HG02623 (cell line): ENCODE measurements at regions not wholly inside any gene's neighbourhood (a gene's known extent, or its start where the extent isn't known, plus 50 kb on each side); places are given as distances from the start of the nearest gene placed in this dataset.

ENCODE experiments used
- ATAC-seq: cut with Tn5 transposase; IDR thresholded peaks from one replicate; pipeline ENCODE4 v1.9.1; 2021; ENCODE audit warnings: moderate library complexity; ENCODE audit not compliant: unreplicated experiment

GRCh38 chr4:176441594-176441993 is 121.8 kb downstream of the SPCS3 start:
- ATAC-seq, result no peak

- ATAC-seq, result no peak
These were observed 123.4 kb downstream of the SPCS3 start for GRCh38 chr4:176443117-176443516.

GRCh38 chr4:176443646-176444409 is 124.1 kb downstream of the SPCS3 start:
- no peak for ATAC-seq

GRCh38 chr4:176444741-176445140 is 125.0 kb downstream of the SPCS3 start:
- no peak for ATAC-seq

- no peak for ATAC-seq
These were observed 129.0 kb downstream of the SPCS3 start for GRCh38 chr4:176448761-176449160.

GRCh38 chr4:176451443-176451842 is 131.7 kb downstream of the SPCS3 start:
- no peak for ATAC-seq

GRCh38 chr4:176453079-176453478 is 133.3 kb downstream of the SPCS3 start:
- no peak for ATAC-seq

- ATAC-seq, result no peak
These were observed 133.9 kb downstream of the SPCS3 start for GRCh38 chr4:176453658-176454057.

GRCh38 chr4:176464748-176465147 is 145.0 kb downstream of the SPCS3 start:
- peak; percentile 99 for ATAC-seq

GRCh38 chr4:176467001-176467400 is 147.2 kb downstream of the SPCS3 start:
- ATAC-seq, result no peak

- no peak for ATAC-seq
These were observed 149.8 kb downstream of the SPCS3 start for GRCh38 chr4:176469546-176469945.

- no peak for ATAC-seq
These were observed 150.9 kb downstream of the SPCS3 start for GRCh38 chr4:176470671-176471070.

- ATAC-seq, result no peak
These were observed 155.3 kb downstream of the SPCS3 start for GRCh38 chr4:176475067-176475466.

- ATAC-seq, result no peak
These were observed 158.3 kb downstream of the SPCS3 start for GRCh38 chr4:176478076-176478475.

GRCh38 chr4:176479767-176480166 is 160.0 kb downstream of the SPCS3 start:
- peak; percentile 58 for ATAC-seq

GRCh38 chr4:176482972-176483371 is 163.2 kb downstream of the SPCS3 start:
- ATAC-seq, result no peak

- ATAC-seq, result no peak
These were observed 164.7 kb downstream of the SPCS3 start for GRCh38 chr4:176484301-176484984.

GRCh38 chr4:176489001-176489400 is 169.2 kb downstream of the SPCS3 start:
- no peak for ATAC-seq

- ATAC-seq, result peak; percentile 100
These were observed 173.0 kb downstream of the SPCS3 start for GRCh38 chr4:176492646-176493302.

GRCh38 chr4:176498617-176499256 is 179.0 kb downstream of the SPCS3 start:
- no peak for ATAC-seq

GRCh38 chr4:176499518-176499917 is 179.8 kb downstream of the SPCS3 start:
- ATAC-seq, result no peak
